ENCODE measurements at regions not wholly inside any gene's neighbourhood (a gene's known extent, or its start where the extent isn't known, plus 50 kb on each side); places are given as distances from the start of the nearest gene placed in this dataset.
"Not testable (repeated sequence)": the region's sequence is repeated elsewhere in the genome, so short reads cannot be mapped to it uniquely, and the experiment has no call there.

DNA sequence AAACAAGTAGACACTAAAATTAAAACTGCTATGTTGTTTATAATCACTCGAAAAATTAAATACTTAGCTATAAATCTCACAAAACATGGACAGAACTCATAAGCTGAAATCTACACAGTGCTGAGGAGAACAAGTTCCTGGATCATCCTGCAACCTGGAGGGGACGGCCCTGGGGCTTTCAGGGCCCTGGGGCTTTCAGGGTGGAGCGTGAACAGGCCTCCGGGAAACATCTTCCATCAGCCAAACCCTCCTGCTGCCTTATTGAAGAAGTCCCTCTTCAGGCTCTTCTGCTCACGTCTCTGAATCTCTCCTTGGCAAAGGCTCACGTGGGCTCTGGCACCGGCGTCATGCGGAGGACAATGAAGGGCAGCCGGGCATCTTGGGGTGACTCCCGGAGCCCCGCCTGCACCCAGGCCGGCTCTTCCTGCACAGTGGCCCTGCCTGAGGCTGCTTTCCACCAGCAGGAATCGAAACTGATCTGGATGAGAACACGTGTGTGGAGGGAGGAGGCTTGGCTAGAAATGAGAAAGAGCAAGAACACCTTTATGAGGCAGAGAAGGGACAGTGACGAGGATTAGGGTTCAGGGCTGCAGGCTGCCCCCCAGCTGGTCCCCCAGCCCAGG, 127.3 kb downstream of the CDRT15L2 start:
- H3K27ac ChIP-seq, result no peak overlapping the region
- H3K27me3 ChIP-seq, result no peaks in the 10 kb centered on the region
- no peak overlapping the region for H3K4me3 ChIP-seq (replicated peaks in 1 of 3)
- H3K9me3 ChIP-seq, result no peaks in the 10 kb centered on the region
- intact Hi-C loops (cut with DNase I), result no loop called here
- TF ChIP-seq, protein P1, sequence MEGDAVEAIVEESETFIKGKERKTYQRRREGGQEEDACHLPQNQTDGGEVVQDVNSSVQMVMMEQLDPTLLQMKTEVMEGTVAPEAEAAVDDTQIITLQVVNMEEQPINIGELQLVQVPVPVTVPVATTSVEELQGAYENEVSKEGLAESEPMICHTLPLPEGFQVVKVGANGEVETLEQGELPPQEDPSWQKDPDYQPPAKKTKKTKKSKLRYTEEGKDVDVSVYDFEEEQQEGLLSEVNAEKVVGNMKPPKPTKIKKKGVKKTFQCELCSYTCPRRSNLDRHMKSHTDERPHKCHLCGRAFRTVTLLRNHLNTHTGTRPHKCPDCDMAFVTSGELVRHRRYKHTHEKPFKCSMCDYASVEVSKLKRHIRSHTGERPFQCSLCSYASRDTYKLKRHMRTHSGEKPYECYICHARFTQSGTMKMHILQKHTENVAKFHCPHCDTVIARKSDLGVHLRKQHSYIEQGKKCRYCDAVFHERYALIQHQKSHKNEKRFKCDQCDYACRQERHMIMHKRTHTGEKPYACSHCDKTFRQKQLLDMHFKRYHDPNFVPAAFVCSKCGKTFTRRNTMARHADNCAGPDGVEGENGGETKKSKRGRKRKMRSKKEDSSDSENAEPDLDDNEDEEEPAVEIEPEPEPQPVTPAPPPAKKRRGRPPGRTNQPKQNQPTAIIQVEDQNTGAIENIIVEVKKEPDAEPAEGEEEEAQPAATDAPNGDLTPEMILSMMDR (IDR thresholded peaks at IDR 0.05), result no peak
- no peak for TF ChIP-seq POLR2A (IDR thresholded peaks at IDR 0.05)
- no peaks in the 10 kb centered on the region for H3K4me1 ChIP-seq
- H3K36me3 ChIP-seq, result no peaks in the 10 kb centered on the region
- WGBS, 2 donors, result 65 to 80% methylated on average over 14 to 15 of the region's 16 CpGs
- DNase-seq, result no peak

DNA sequence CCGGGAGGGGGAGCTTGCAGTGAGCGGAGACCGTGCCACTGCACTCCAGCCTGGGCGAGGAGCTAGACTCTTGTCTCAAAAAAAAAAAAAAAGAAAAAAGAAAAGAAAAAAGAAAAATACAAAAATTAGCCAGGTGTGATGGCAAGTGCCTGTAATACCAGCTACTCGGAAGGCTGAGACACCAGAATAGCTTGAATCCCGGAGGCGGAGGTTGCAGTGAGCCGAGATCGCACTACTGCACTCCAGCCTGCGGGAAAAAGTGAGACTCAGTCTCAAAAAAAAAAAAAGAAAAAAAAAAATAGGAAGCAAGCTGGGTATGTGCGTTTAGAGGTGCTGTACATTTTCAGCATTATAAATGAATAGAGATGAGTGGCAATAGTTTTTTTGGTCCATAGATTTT, 129.3 kb downstream of the CDRT15L2 start:
- intact Hi-C loops (cut with DNase I); H3K27me3 ChIP-seq; H3K27ac ChIP-seq; H3K4me3 ChIP-seq (replicated peaks in 1 of 3); H3K9me3 ChIP-seq; H3K36me3 ChIP-seq; H3K4me1 ChIP-seq; DNase-seq: not testable (repeated sequence)
- WGBS, 2 donors, result 59 to 69% methylated on average over 11 of the region's 11 CpGs

DNA sequence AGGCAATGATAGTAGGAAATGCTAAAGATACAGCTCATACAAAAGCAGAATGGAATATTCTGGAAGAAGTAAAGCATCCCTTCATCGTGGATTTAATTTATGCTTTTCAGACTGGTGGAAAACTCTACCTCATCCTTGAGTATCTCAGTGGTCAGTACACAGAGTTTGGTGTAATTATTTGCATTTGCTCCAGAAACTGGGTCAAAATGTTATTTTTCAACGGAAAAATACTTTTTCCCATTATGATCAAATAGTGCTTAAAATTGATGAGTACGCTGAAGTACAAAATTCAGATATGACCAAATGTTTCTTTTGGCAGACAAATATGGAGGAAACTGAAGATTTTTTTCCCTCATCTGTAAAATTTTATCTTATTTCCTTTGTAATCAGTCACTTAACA, 137.0 kb downstream of the CDRT15L2 start:
- H3K4me1 ChIP-seq; H3K4me3 ChIP-seq (replicated peaks in 1 of 3); H3K27ac ChIP-seq; intact Hi-C loops (cut with DNase I); H3K27me3 ChIP-seq; H3K9me3 ChIP-seq; H3K36me3 ChIP-seq; DNase-seq: not testable (repeated sequence)
- 69 to 72% methylated on average over 3 of the region's 3 CpGs for WGBS, 2 donors

DNA sequence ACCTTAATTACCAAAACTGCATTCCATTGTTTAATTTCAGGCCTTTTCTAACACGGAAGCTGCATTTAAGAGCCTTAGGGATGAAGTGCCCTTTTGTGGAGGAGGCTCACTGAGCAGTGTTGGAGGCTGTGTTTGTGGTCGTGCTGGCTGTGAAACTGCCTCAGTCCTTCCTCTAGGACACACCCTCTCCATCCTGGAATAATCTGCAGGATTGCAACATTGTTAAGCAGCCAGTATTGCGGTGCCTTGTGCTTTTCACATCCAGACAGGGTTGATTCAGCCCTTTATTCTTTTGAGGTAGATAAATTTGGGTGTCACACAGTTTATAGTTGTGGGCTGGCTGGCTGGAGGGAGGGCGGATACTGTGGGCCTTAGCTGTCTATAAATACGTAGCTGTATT, 141.6 kb downstream of the CDRT15L2 start:
- intact Hi-C loops (cut with DNase I), result no loop called here
- no peak overlapping the region for H3K27ac ChIP-seq
- DNase-seq, result no peak
- no peak overlapping the region for H3K4me3 ChIP-seq (replicated peaks in 1 of 3)
- H3K9me3 ChIP-seq, result no peaks in the 10 kb centered on the region
- H3K36me3 ChIP-seq, result no peaks in the 10 kb centered on the region
- WGBS, 2 donors, result 59 to 61% methylated on average over 5 of the region's 5 CpGs
- TF ChIP-seq, protein P1 (IDR thresholded peaks at IDR 0.05), result no peak
- TF ChIP-seq POLR2A (IDR thresholded peaks at IDR 0.05), result no peak
- no peaks in the 10 kb centered on the region for H3K4me1 ChIP-seq
- no peaks in the 10 kb centered on the region for H3K27me3 ChIP-seq

DNA sequence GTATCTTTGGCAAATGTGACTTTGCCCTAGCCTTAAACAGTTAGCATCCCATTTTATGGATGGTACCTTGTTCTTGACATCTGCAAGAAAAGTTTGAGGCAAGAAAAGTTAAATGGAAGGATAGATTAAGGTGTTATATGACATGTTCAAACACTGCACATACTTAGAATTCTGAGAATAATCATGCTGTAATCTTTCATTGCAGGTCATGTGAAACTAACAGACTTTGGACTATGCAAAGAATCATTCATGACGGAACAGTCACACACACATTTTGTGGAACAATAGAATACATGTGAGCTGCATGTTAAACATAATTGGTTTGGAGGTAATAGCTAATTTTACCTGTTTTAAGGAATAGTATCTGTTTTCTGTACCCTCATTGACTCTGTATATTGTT, 144.9 kb downstream of the CDRT15L2 start:
- H3K27me3 ChIP-seq; H3K9me3 ChIP-seq; H3K36me3 ChIP-seq; H3K4me3 ChIP-seq (replicated peaks in 1 of 3); DNase-seq; intact Hi-C loops (cut with DNase I); H3K27ac ChIP-seq; H3K4me1 ChIP-seq: not testable (repeated sequence)
- 88 to 98% methylated on average over 1 of the region's 1 CpG for WGBS, 2 donors

DNA sequence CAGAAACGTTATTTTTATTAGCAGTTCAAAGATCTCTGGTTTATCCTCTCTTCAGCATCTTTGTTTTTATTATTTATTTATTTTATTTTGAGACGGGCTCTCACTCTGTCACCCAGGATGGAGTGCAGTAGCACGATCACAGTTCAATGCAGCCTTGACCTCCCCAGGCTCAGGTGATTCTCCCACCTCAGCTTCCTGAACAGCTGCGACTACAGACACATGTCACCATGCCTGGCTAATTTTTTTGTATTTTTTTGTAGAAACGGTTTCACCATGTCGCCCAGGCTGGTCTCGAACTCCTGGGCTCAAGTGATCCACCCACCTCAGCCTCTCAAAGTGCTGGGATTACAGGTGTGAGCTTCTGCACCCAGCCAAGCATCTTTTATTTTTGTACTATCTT, 147.7 kb downstream of the CDRT15L2 start:
- 78% methylated on average over 7 of the region's 7 CpGs for WGBS, 2 donors
- H3K27me3 ChIP-seq; H3K27ac ChIP-seq; H3K9me3 ChIP-seq; H3K36me3 ChIP-seq; DNase-seq; H3K4me3 ChIP-seq (replicated peaks in 1 of 3); intact Hi-C loops (cut with DNase I); H3K4me1 ChIP-seq: not testable (repeated sequence)

DNA sequence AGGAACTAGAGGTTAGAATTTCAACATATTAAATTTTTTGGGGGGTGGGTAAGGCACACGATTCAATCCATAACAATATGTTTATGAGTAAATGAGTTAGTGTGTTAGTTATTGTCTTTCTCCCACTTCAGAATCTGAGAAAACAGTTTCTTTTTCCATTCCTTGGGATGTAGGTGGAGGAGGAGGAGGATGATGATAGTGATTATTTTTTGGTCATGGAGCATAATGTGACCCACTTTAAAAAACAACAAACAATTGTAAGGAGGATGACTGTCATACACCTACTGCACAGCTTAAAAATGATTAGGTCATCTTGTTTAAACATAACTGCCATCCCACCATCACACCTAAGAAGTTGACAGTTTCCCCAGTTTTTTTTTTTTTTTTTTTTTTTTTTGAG, 148.7 kb downstream of the CDRT15L2 start:
- Histone ChIP-seq H3K36me3 (no peaks in the 10 kb centered on the region), H3K27ac (no peak overlapping the region), H3K9me3 (no peaks in the 10 kb centered on the region), H3K27me3 (no peaks in the 10 kb centered on the region), H3K4me1 (no peaks in the 10 kb centered on the region), H3K4me3 (replicated peaks in 1 of 3) (no peak overlapping the region)
- 85 to 86% methylated on average over 1 of the region's 1 CpG for WGBS, 2 donors
- intact Hi-C loops (cut with DNase I), result no loop called here
- DNase-seq, result no peak
- TF ChIP-seq, protein P1 (IDR thresholded peaks at IDR 0.05), result no peak
- no peak for TF ChIP-seq POLR2A (IDR thresholded peaks at IDR 0.05)

DNA sequence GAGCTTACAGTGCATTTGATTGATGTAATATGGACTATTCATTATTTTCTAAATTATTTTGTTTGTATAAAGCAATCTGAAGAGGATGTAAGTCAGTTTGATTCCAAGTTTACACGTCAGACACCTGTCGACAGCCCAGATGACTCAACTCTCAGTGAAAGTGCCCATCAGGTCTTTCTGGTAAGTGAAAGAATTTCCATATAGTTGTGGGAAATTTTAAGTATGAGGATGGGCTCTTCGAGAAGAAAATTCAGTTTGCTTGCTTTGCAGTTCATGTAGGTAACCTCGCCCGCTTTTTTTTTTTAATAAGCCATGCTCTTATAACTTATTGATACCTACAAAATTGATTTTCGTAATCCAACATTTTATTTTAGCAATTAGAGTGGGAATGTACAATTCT, 151.6 kb downstream of the CDRT15L2 start:
- H3K36me3 ChIP-seq; H3K4me1 ChIP-seq; H3K4me3 ChIP-seq (replicated peaks in 1 of 3); H3K27me3 ChIP-seq; H3K9me3 ChIP-seq; intact Hi-C loops (cut with DNase I); H3K27ac ChIP-seq; DNase-seq: not testable (repeated sequence)
- 89 to 90% methylated on average over 6 of the region's 6 CpGs for WGBS, 2 donors
